Spinal cord (tissue), 9 donors: ENCODE measurements at regions not wholly inside any gene's neighbourhood (a gene's known extent, or its start where the extent isn't known, plus 50 kb on each side); places are given as distances from the start of the nearest gene placed in this dataset.
"Not testable (repeated sequence)": the region's sequence is repeated elsewhere in the genome, so short reads cannot be mapped to it uniquely, and the experiment has no call there.

Experiments used
- DNase-seq, 6 donors: peaks; one replicate each; pipeline versions ENCODE4 v3.0.0 to v3.0.0-alpha.2; 2013 to 2015; ENCODE audit warnings: low spot score in 6 of 6, low read depth in 4 of 6
- H3K27ac ChIP-seq: one replicate; pipeline ENCODE4 v1.5.1; 2013; ENCODE audit warnings: low read depth, low read length, control low read depth
- H3K27me3 ChIP-seq: one replicate; pipeline ENCODE4 v1.6.1; 2013; ENCODE audit warnings: low read length; ENCODE audit not compliant: control insufficient read depth, insufficient read depth
- H3K36me3 ChIP-seq: one replicate; pipeline ENCODE4 v1.6.1; 2013; ENCODE audit warnings: low read length; ENCODE audit not compliant: control insufficient read depth, insufficient read depth
- H3K4me1 ChIP-seq: one replicate; pipeline ENCODE4 v1.6.1; 2013; ENCODE audit warnings: low read length; ENCODE audit not compliant: control insufficient read depth, insufficient read depth
- H3K4me3 ChIP-seq: one replicate; pipeline ENCODE4 v1.5.1; 2013; ENCODE audit warnings: low read depth, low read length, control low read depth
- H3K9me3 ChIP-seq: one replicate; pipeline ENCODE4 v1.6.1; 2013; ENCODE audit warnings: low read length; ENCODE audit not compliant: control insufficient read depth, insufficient read depth
- WGBS: methylation state at CpG from one replicate; pipeline ENCODE4 v1.1.5; 2013; ENCODE audit warnings: missing lambda C conversion rate; ENCODE audit not compliant: insufficient coverage; 5-methylcytosine and 5-hydroxymethylcytosine counted together
- donor health status: healthy.

- no peak for DNase-seq
These were observed 221.5 kb downstream of the CYB561 start for GRCh38 chr17:63224644-63225043.

GRCh38 chr17:63226720-63227119, 219.4 kb downstream of the CYB561 start:
- not testable (repeated sequence) for H3K4me1 ChIP-seq, H3K36me3 ChIP-seq, H3K27ac ChIP-seq, H3K27me3 ChIP-seq, DNase-seq, H3K4me3 ChIP-seq, H3K9me3 ChIP-seq

More at GRCh38 chr17:63224644-63225043, 221.5 kb downstream of the CYB561 start:
- no peak overlapping the region for H3K27ac ChIP-seq
- H3K4me1 ChIP-seq = no peaks in the 10 kb centered on the region
- H3K36me3 ChIP-seq = no peaks in the 10 kb centered on the region
- no peaks in the 10 kb centered on the region for H3K27me3 ChIP-seq
- no peaks in the 10 kb centered on the region for H3K9me3 ChIP-seq
- H3K4me3 ChIP-seq = no peak overlapping the region

GRCh38 chr17:63231015-63231620, 215.0 kb downstream of the CYB561 start:
- H3K36me3 ChIP-seq = peaks cover 11% of the 10 kb centered on the region
- 88% methylated on average over 2 of the region's 2 CpGs for WGBS
- H3K4me3 ChIP-seq = not testable (repeated sequence)

GRCh38 chr17:63232565-63233310, 213.4 kb downstream of the CYB561 start:
- over 99% methylated on average over 15 of the region's 16 CpGs for WGBS
- DNase-seq = no peak

More at GRCh38 chr17:63231015-63231620, 215.0 kb downstream of the CYB561 start:
- not testable (repeated sequence) for DNase-seq, H3K4me1 ChIP-seq, H3K27ac ChIP-seq, H3K27me3 ChIP-seq
- H3K9me3 ChIP-seq = peaks cover 11% of the 10 kb centered on the region

GRCh38 chr17:63240106-63240505, 206.0 kb downstream of the CYB561 start:
- Histone ChIP-seq H3K27me3 (no peaks in the 10 kb centered on the region), H3K36me3 (peaks cover 3% of the 10 kb centered on the region), H3K4me3 (no peak overlapping the region), H3K4me1 (no peaks in the 10 kb centered on the region), H3K27ac (no peak overlapping the region), H3K9me3 (no peaks in the 10 kb centered on the region)
- peak in 1 of 6 donors; percentile 9 for DNase-seq
- WGBS = 83% methylated on average over 1 of the region's 3 CpGs

More at GRCh38 chr17:63232565-63233310, 213.4 kb downstream of the CYB561 start:
- Histone ChIP-seq H3K4me1 (no peaks in the 10 kb centered on the region), H3K27me3 (no peaks in the 10 kb centered on the region), H3K9me3 (peaks cover 11% of the 10 kb centered on the region), H3K27ac (no peak overlapping the region), H3K4me3 (no peak overlapping the region), H3K36me3 (peaks cover 11% of the 10 kb centered on the region)

- WGBS = no CpG with 5 or more reads among the region's 2 CpGs
- Histone ChIP-seq H3K9me3 (no peaks in the 10 kb centered on the region), H3K27me3 (no peaks in the 10 kb centered on the region), H3K4me3 (no peak overlapping the region), H3K4me1 (no peaks in the 10 kb centered on the region), H3K36me3 (no peaks in the 10 kb centered on the region), H3K27ac (no peak overlapping the region)
- DNase-seq = no peak
These were observed 199.8 kb downstream of the CYB561 start for GRCh38 chr17:63246344-63246743.

- H3K4me3 ChIP-seq = no peak overlapping the region
- no CpG with 5 or more reads among the region's 1 CpG for WGBS
- no peaks in the 10 kb centered on the region for H3K9me3 ChIP-seq
- no peaks in the 10 kb centered on the region for H3K4me1 ChIP-seq
- H3K27me3 ChIP-seq = no peaks in the 10 kb centered on the region
- H3K36me3 ChIP-seq = no peaks in the 10 kb centered on the region
- H3K27ac ChIP-seq = no peak overlapping the region
- DNase-seq = no peak
These were observed 198.4 kb downstream of the CYB561 start for GRCh38 chr17:63247706-63248105.

- Histone ChIP-seq H3K9me3 (no peaks in the 10 kb centered on the region), H3K36me3 (no peaks in the 10 kb centered on the region), H3K4me3 (no peak overlapping the region), H3K27me3 (no peaks in the 10 kb centered on the region), H3K27ac (no peak overlapping the region), H3K4me1 (peaks cover 4% of the 10 kb centered on the region)
- no CpG with 5 or more reads among the region's 4 CpGs for WGBS
- no peak for DNase-seq
These were observed 196.7 kb downstream of the CYB561 start for GRCh38 chr17:63249256-63250004.

- WGBS = 81% methylated on average over 3 of the region's 3 CpGs
- DNase-seq = no peak
- H3K4me1 ChIP-seq = peaks cover 4% of the 10 kb centered on the region
These were observed 195.3 kb downstream of the CYB561 start for GRCh38 chr17:63250830-63251229.

More at GRCh38 chr17:63250830-63251229, 195.3 kb downstream of the CYB561 start:
- Histone ChIP-seq H3K27me3 (no peaks in the 10 kb centered on the region), H3K4me3 (no peak overlapping the region), H3K9me3 (no peaks in the 10 kb centered on the region), H3K36me3 (no peaks in the 10 kb centered on the region), H3K27ac (no peak overlapping the region)
